ENCODE measurements at regions not wholly inside any gene's neighbourhood (a gene's known extent, or its start where the extent isn't known, plus 50 kb on each side); places are given as distances from the start of the nearest gene placed in this dataset.

DNA sequence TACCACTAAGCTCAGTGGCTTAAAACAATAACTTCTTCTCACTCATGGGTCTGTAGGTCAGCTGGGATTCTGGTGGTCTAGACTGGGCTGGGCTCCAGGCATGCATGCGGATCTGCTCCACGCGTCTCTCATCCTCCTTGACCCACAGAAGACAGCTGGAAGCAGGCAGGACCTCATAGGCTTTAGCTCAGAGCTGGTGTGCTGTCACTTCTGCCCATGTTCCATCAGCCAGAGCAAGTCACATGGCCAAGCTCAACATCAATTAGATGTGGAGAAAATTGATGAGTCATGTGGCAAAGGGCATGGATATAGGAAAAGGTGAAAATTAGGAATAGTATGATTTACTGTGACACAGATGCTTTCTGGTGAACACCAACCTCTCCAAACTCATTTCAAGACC is 57.4 kb upstream of the PSMF1 start:
- Mint-ChIP-seq H3K36me3 (ENCODE audit: low read depth) (no peaks in the 10 kb centered on the region), H3K4me3 (no peak overlapping the region), H3K9me3 (peaks cover under 1% of the 10 kb centered on the region), H3K27ac (no peak overlapping the region), H3K27me3 (no peaks in the 10 kb centered on the region), H3K4me1 (ENCODE audit: low read depth) (no peaks in the 10 kb centered on the region)
- intact Hi-C loops (cut with micrococcal nuclease), result no loop called here
- ChIA-PET CTCF (interaction anchor here (2.8 kb wide), 1 partner anchor 47 kb away, joined by 8 read pairs; no protein-coding TSS in a partner anchor), POLR2A (no interaction called here)
- TF ChIP-seq, protein P1, sequence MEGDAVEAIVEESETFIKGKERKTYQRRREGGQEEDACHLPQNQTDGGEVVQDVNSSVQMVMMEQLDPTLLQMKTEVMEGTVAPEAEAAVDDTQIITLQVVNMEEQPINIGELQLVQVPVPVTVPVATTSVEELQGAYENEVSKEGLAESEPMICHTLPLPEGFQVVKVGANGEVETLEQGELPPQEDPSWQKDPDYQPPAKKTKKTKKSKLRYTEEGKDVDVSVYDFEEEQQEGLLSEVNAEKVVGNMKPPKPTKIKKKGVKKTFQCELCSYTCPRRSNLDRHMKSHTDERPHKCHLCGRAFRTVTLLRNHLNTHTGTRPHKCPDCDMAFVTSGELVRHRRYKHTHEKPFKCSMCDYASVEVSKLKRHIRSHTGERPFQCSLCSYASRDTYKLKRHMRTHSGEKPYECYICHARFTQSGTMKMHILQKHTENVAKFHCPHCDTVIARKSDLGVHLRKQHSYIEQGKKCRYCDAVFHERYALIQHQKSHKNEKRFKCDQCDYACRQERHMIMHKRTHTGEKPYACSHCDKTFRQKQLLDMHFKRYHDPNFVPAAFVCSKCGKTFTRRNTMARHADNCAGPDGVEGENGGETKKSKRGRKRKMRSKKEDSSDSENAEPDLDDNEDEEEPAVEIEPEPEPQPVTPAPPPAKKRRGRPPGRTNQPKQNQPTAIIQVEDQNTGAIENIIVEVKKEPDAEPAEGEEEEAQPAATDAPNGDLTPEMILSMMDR (IDR thresholded peaks at IDR 0.05), result no peak
- DNase-seq (no peak), ATAC-seq (no peak)

DNA sequence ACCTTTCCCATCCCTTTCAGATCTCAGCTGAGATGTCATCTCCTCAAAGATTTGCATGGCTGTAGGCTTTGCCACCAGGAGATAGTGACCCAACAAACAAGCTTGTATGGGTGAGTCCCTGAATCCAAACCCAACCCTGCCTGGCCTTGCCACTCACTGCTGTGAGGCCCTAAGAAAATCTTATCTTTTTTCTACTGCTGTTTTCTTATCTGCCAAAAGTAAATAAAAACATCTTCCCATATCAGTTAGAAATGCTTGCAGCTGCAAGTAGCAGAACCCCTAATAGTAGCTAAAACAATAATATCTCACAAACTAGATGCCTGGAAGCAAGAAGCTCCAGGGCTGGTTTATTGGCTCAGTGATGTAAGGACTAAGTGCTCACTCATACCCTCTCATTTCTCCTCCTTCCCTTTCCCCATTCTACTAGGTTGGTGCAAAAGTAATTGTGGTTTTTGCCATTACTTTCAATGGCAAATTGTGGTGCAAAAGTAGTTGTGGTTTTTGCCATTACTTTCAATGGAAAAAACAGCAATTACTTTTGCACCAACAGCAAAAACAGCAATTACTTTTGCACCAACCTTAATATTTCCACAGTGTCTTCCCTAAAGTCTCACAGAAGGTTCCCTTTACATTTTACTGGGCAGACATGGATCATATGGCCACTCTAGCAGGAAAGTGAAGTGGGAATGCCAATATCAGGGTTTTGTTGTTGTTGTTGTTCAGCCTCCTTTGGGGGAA is 56.7 kb upstream of the PSMF1 start:
- TF ChIP-seq, protein P1 (IDR thresholded peaks at IDR 0.05), result no peak
- Mint-ChIP-seq H3K4me3 (no peak overlapping the region), H3K36me3 (ENCODE audit: low read depth) (no peaks in the 10 kb centered on the region), H3K4me1 (ENCODE audit: low read depth) (no peaks in the 10 kb centered on the region), H3K27ac (no peak overlapping the region), H3K9me3 (peaks cover 3% of the 10 kb centered on the region), H3K27me3 (no peaks in the 10 kb centered on the region)
- no peak for ATAC-seq
- ChIA-PET CTCF (interaction anchor here (2.8 kb wide), 1 partner anchor 46 kb away, joined by 8 read pairs; no protein-coding TSS in a partner anchor), POLR2A (no interaction called here)
- no peak for DNase-seq
- intact Hi-C loops (cut with micrococcal nuclease), result no loop called here

DNA sequence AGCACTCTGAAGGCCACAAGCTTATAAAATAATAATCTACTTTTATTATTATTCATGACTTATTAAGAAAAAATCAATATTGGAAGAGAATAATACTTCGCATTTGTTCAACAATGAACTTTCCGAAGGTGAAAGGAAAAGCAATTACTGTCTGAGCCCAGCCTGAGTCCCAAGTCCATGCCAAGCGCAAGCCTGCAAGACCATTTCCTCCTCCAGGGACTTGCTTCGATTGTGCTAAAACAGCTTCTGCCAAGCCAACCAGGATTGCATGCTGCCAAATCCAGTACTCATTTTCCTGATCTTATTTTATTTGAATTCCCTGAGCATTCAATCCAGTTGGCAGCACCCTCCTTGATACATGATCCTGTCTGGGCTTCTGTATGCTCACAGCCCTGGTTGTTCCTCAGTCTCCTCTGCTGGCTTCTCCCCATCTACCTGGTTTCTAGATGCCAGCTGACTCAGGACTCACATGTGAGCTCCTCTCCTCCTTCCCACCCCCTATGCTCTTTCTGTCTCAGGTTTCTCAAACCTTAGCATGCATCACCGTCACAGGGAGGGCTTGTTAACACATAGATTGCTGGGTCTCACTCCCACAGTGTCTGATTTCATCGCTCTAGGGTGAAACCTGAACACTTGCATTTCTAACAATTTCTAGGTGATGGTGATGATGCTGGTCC is 55.9 kb upstream of the PSMF1 start:
- Mint-ChIP-seq H3K27ac (no peak overlapping the region), H3K4me3 (no peak overlapping the region), H3K36me3 (ENCODE audit: low read depth) (no peaks in the 10 kb centered on the region), H3K27me3 (no peaks in the 10 kb centered on the region), H3K9me3 (peaks cover 6% of the 10 kb centered on the region), H3K4me1 (ENCODE audit: low read depth) (no peaks in the 10 kb centered on the region)
- DNase-seq (no peak), ATAC-seq (no peak)
- intact Hi-C loops (cut with micrococcal nuclease), result no loop called here
- CTCF ChIA-PET, result interaction anchor here (2.8 kb wide), 1 partner anchor 46 kb away, joined by 8 read pairs; no protein-coding TSS in a partner anchor
- POLR2A ChIA-PET, result no interaction called here
- TF ChIP-seq, protein P1 (IDR thresholded peaks at IDR 0.05), result no peak

All from activated CD8-positive, alpha-beta T cell treated with anti-CD3 and anti-CD28 coated beads for 36 hours (primary cell).